Endothelial cell of umbilical vein (primary cell): ENCODE measurements at regions not wholly inside any gene's neighbourhood (a gene's known extent, or its start where the extent isn't known, plus 50 kb on each side); places are given as distances from the start of the nearest gene placed in this dataset.

ENCODE experiments used
- BruUV-seq: library from RNA; stranded (reverse); fragments of 400-500 nt; replicated peaks from 2 replicates; lab custom pipeline; 2021; lab: Mats Ljungman, UMichigan
- CTCF ChIA-PET: fragments of 300-600, 350-600 bp; sonication (Branson Sonifier 250); formaldehyde crosslinking; loops from one replicate; lab custom pipeline; 2021; ENCODE audit warnings: antibody characterized with exemption, inconsistent platforms; lab: Charles Lee
- POLR2A ChIA-PET: fragments of 300-600, 350-600 bp; sonication (Branson Sonifier 250); formaldehyde crosslinking; loops from one replicate; lab custom pipeline; 2021; ENCODE audit warnings: antibody characterized with exemption, inconsistent platforms; lab: Charles Lee
- DNase-seq: peaks from one replicate; pipeline ENCODE4 v3.0.0-alpha.2; 2011; ENCODE audit warnings: low read depth, low spot score
- FAIRE-seq: peaks from 2 replicates; lab custom pipeline; 2011; peaks lifted over from hg19 to GRCh38; lab: Jason Lieb, UNC
- H2AFZ ChIP-seq: 2 replicates; pipeline ENCODE4 v1.6.0; 2012; ENCODE audit warnings: low read depth, low read length, control low read depth, inconsistent platforms
- H3K27ac ChIP-seq: 2 replicates; pipeline ENCODE4 v1.5.1; 2011; ENCODE audit warnings: low read depth, mild to moderate bottlenecking, control low read depth, low read length, moderate library complexity; ENCODE audit not compliant: insufficient read depth
- H3K27me3 ChIP-seq, 2 experiments: 2 replicates each; pipeline versions ENCODE4 v1.6.0 to v1.6.1; 2011; ENCODE audit warnings: low read length in 2 of 2, mixed read lengths in 1 of 2; ENCODE audit not compliant: control insufficient read depth in 2 of 2, insufficient read depth in 2 of 2
- H3K36me3 ChIP-seq, 2 experiments: 2 replicates in 1 of 2; 3 replicates in 1 of 2; pipeline ENCODE4 v1.5.1; 2011; ENCODE audit warnings: low read length in 2 of 2, mild to moderate bottlenecking in 1 of 2, moderate library complexity in 1 of 2; ENCODE audit not compliant: control insufficient read depth in 2 of 2, insufficient read depth in 2 of 2; ENCODE audit errors: extremely low read depth in 1 of 2
- H3K4me1 ChIP-seq: 3 replicates; pipeline ENCODE4 v1.5.1; 2011; ENCODE audit warnings: mild to moderate bottlenecking, low read length; ENCODE audit not compliant: control insufficient read depth, insufficient read depth; ENCODE audit errors: extremely low read depth
- H3K4me2 ChIP-seq: 2 replicates; pipeline ENCODE4 v1.6.1; 2011; ENCODE audit warnings: low read length, control low read depth, mixed read lengths; ENCODE audit not compliant: insufficient read depth
- H3K4me3 ChIP-seq, 3 experiments: fragments of 200-600 bp in 1 of 3; sonication (generic), shearing (Covaris generic) in 1 of 3; replicated peaks in 1 of 3; 2 replicates each; pipeline ENCODE4 v1.5.1; 2011 to 2016; ENCODE audit warnings: control low read depth in 3 of 3, low read length in 3 of 3, mild to moderate bottlenecking in 2 of 3, inconsistent platforms in 1 of 3, low read depth in 1 of 3, moderate library complexity in 1 of 3; ENCODE audit not compliant: insufficient read depth in 1 of 3
- H3K79me2 ChIP-seq: 2 replicates; pipeline ENCODE4 v1.6.0; 2012; ENCODE audit warnings: low read length, inconsistent platforms; ENCODE audit not compliant: control insufficient read depth, insufficient read depth
- H3K9ac ChIP-seq: replicated peaks from 2 replicates; pipeline ENCODE3; 2011; ENCODE audit warnings: low read length, control low read depth; ENCODE audit not compliant: insufficient read depth; ENCODE audit errors: extremely low read depth
- H3K9me1 ChIP-seq: replicated peaks from 3 replicates; pipeline ENCODE4 v1.6.0; 2011; ENCODE audit warnings: mild to moderate bottlenecking, low read length; ENCODE audit not compliant: control insufficient read depth, insufficient read depth; ENCODE audit errors: extremely low read depth
- H3K9me3 ChIP-seq: replicated peaks from 2 replicates; pipeline ENCODE4 v1.5.1; 2012; ENCODE audit warnings: low read length, inconsistent platforms; ENCODE audit not compliant: control insufficient read depth, insufficient read depth
- H4K20me1 ChIP-seq: replicated peaks from 2 replicates; pipeline ENCODE3; 2011; ENCODE audit warnings: mild to moderate bottlenecking, low read length; ENCODE audit not compliant: control insufficient read depth, insufficient read depth; ENCODE audit errors: extremely low read depth
- EZH2 ChIP-seq: IDR thresholded peaks from 2 replicates; pipeline ENCODE4 v1.6.1; 2012; ENCODE audit warnings: borderline replicate concordance, low read depth, mild to moderate bottlenecking, moderate library complexity, low read length, inconsistent platforms; ENCODE audit not compliant: severe bottlenecking
- FOS ChIP-seq: IDR thresholded peaks from 2 replicates; pipeline ENCODE4 v1.6.1; 2011; ENCODE audit warnings: mild to moderate bottlenecking, low read length, moderate library complexity, borderline replicate concordance; ENCODE audit not compliant: insufficient read depth
- GATA2 ChIP-seq: IDR thresholded peaks from 2 replicates; pipeline ENCODE4 v1.7.0; 2011; ENCODE audit warnings: low read depth, mild to moderate bottlenecking, moderate library complexity, mixed read lengths, low read length; ENCODE audit not compliant: insufficient read length, insufficient read depth
- JUN ChIP-seq: IDR thresholded peaks from 2 replicates; pipeline ENCODE4 v1.6.1; 2011; ENCODE audit warnings: borderline replicate concordance, low read depth; ENCODE audit not compliant: insufficient read length, insufficient read depth
- MYC ChIP-seq: IDR thresholded peaks from one replicate; pipeline ENCODE4 v1.6.1; 2011; ENCODE audit warnings: mild to moderate bottlenecking, low read depth, low read length
- POLR2A ChIP-seq: IDR thresholded peaks from 2 replicates; pipeline ENCODE4 v1.6.1; 2012; ENCODE audit warnings: low read depth, mild to moderate bottlenecking, control low read depth, low read length
- POLR2AphosphoS5 ChIP-seq: IDR thresholded peaks from 2 replicates; pipeline ENCODE4 v1.6.1; 2012; ENCODE audit warnings: low read depth, mild to moderate bottlenecking, control low read depth, low read length, moderate library complexity; ENCODE audit not compliant: insufficient read depth
- dilution Hi-C: fragments of 300-500 bp; cut with MboI; formaldehyde crosslinking; loops from one replicate; pipeline ENCODE4 v1.15.0; 2019; ENCODE audit warnings: low sequenced_read_pairs; ENCODE audit not compliant: extremely low pct_ligation_motif_present
- intact Hi-C: fragments of 100-400 bp; cut with micrococcal nuclease; formaldehyde crosslinking; loops from one replicate; pipeline ENCODE4 v1.10.0; 2022
- TF ChIP-seq, protein P1 (sequence below), 2 donors: IDR thresholded peaks; 1 replicate in 1 of 2; 2 replicates in 1 of 2; pipeline ENCODE4 v1.5.1; 2011; ENCODE audit warnings: low read length in 2 of 2, mild to moderate bottlenecking in 2 of 2, moderate library complexity in 2 of 2, control low read depth in 1 of 2, inconsistent platforms in 1 of 2, low read depth in 1 of 2; ENCODE audit not compliant: insufficient read depth in 1 of 2; ENCODE audit errors: extremely low read depth in 1 of 2
- TF ChIP-seq, protein P2 (sequence below): IDR thresholded peaks from 2 replicates; pipeline ENCODE4 v1.6.1; 2011; ENCODE audit not compliant: insufficient read depth, insufficient read length

DNA sequence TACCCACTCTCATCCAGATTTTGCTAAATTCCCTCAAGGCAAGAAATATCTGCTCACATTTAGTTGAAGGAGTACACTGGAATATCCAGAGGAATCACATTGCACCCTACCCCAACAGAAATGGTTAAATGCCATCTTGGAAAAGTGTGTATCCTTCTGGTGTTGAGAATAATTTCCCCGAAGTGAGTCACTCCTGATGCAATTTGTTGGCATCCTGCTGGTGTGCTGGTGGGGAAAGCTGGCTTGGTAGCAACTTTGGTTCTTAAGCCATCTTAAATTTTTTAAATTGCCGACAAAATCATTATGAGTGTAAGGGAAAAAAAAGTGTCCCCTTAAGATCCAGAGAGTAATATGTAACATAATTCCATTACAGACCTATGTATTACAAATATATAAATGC is 337.3 kb upstream of the DACH1 start:
- DNase-seq: no peak

More for the DNA sequence above, 337.3 kb upstream of the DACH1 start:
- no TSS peak for BruUV-seq
- Histone ChIP-seq H3K36me3 (no peaks in the 10 kb centered on the region), H3K4me3 (no peak overlapping the region), H2AFZ (no peak overlapping the region), H4K20me1 (no peaks in the 10 kb centered on the region), H3K9me3 (no peaks in the 10 kb centered on the region), H3K27ac (no peak overlapping the region), H3K4me2 (no peak overlapping the region), H3K79me2 (no peaks in the 10 kb centered on the region), H3K9me1 (peaks cover 3% of the 10 kb centered on the region), H3K27me3 (no peaks in the 10 kb centered on the region), H3K9ac (no peak overlapping the region), H3K4me1 (no peaks in the 10 kb centered on the region)
- intact Hi-C loops: no loop called here
- dilution Hi-C loops: no loop called here
- FAIRE-seq: no peak
- ChIA-PET POLR2A (no interaction called here), CTCF (no interaction called here)
- TF ChIP-seq, protein P1, sequence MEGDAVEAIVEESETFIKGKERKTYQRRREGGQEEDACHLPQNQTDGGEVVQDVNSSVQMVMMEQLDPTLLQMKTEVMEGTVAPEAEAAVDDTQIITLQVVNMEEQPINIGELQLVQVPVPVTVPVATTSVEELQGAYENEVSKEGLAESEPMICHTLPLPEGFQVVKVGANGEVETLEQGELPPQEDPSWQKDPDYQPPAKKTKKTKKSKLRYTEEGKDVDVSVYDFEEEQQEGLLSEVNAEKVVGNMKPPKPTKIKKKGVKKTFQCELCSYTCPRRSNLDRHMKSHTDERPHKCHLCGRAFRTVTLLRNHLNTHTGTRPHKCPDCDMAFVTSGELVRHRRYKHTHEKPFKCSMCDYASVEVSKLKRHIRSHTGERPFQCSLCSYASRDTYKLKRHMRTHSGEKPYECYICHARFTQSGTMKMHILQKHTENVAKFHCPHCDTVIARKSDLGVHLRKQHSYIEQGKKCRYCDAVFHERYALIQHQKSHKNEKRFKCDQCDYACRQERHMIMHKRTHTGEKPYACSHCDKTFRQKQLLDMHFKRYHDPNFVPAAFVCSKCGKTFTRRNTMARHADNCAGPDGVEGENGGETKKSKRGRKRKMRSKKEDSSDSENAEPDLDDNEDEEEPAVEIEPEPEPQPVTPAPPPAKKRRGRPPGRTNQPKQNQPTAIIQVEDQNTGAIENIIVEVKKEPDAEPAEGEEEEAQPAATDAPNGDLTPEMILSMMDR (IDR thresholded peaks at IDR 0.05; ENCODE audit: extremely low read depth in 1 of 2, insufficient read depth in 1 of 2, low read depth in 1 of 2, low read length in 2 of 2): no peak
- TF ChIP-seq GATA2 (no peak), FOS (no peak), EZH2 (no peak), MYC (no peak), POLR2AphosphoS5 (no peak), POLR2A (no peak), JUN (no peak)
- TF ChIP-seq, protein P2, sequence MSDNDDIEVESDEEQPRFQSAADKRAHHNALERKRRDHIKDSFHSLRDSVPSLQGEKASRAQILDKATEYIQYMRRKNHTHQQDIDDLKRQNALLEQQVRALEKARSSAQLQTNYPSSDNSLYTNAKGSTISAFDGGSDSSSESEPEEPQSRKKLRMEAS: no peak
